ENCODE measurements at regions not wholly inside any gene's neighbourhood (a gene's known extent, or its start where the extent isn't known, plus 50 kb on each side); places are given as distances from the start of the nearest gene placed in this dataset.

DNA sequence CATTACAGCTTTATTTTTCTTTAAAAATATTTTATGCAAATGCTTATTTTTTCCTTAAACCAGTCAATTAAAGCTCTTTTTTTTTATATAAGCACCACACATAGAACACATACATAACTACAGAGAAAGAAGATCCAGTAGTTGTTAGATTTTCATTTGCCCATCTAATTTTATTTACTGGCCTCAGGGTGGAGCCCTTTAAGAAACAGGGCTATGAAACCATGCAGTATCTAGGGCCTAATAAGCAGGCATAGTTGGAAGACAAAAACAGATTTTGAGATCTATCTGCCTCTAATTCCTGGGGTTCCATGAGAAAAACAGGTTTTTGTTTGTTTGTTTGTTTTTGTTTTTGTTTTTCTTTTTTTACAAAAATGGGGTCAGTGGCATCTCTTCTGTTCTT, 120.6 kb downstream of the BCHE start:
- peaks cover 2% of the 10 kb centered on the region for H3K79me1 ChIP-seq (ENCODE audit: low read depth, low read length)
- DNase-seq (ENCODE audit: low spot score), result no peak
- H3K4ac ChIP-seq (ENCODE audit: low read length), result no peak overlapping the region
- no peak overlapping the region for H3K18ac ChIP-seq (ENCODE audit: low read length)
- no peak overlapping the region for H2BK15ac ChIP-seq (ENCODE audit: low read length)
- H3K27ac ChIP-seq (replicated peaks; ENCODE audit: low read length), result no peak overlapping the region
- no peak overlapping the region for H3K14ac ChIP-seq (ENCODE audit: low read length)
- no peak overlapping the region for H3K4me3 ChIP-seq (ENCODE audit: low read length in 2 of 2)
- no peak overlapping the region for H2AFZ ChIP-seq (ENCODE audit: low read length)
- H3K27me3 ChIP-seq (ENCODE audit: control insufficient read depth in 3 of 3, insufficient read depth in 3 of 3, low read depth in 1 of 3, low read length in 3 of 3), result no peaks in the 10 kb centered on the region
- H3K4me1 ChIP-seq (ENCODE audit: control insufficient read depth in 2 of 2, insufficient read depth in 1 of 2, low read depth in 1 of 2, low read length in 2 of 2), result no peaks in the 10 kb centered on the region
- H2AK5ac ChIP-seq (ENCODE audit: low read depth, low read length), result no peak overlapping the region
- H3K36me3 ChIP-seq (replicated peaks in 1 of 2; ENCODE audit: control insufficient read depth in 2 of 2, insufficient read depth in 2 of 2, low read length in 2 of 2), result no peaks in the 10 kb centered on the region
- no peak overlapping the region for H2BK120ac ChIP-seq (ENCODE audit: low read depth, low read length)
- no peak overlapping the region for H3K23ac ChIP-seq (ENCODE audit: low read depth, low read length, poor library complexity)
- no peak overlapping the region for H3K4me2 ChIP-seq (ENCODE audit: insufficient read depth, low read length, poor library complexity, severe bottlenecking)
- H3K9ac ChIP-seq (ENCODE audit: low read depth, low read length, poor library complexity), result no peak overlapping the region
- no peak overlapping the region for H4K8ac ChIP-seq (ENCODE audit: low read depth, low read length)
- H2BK12ac ChIP-seq (ENCODE audit: low read length), result no peak overlapping the region
- no peak overlapping the region for H4K91ac ChIP-seq (ENCODE audit: low read depth, low read length, poor library complexity)
- no peak overlapping the region for H2BK5ac ChIP-seq (ENCODE audit: low read length)
- H3K9me3 ChIP-seq (replicated peaks in 1 of 2; ENCODE audit: control insufficient read depth in 2 of 2, insufficient read depth in 1 of 2, low read depth in 1 of 2, low read length in 2 of 2), result peaks cover 0 to 4% of the 10 kb centered on the region in 2 donors

- no peak for DNase-seq (ENCODE audit: low spot score)
- H2BK120ac ChIP-seq (ENCODE audit: low read depth, low read length), result no peak overlapping the region
- H4K8ac ChIP-seq (ENCODE audit: low read depth, low read length), result no peak overlapping the region
- no peaks in the 10 kb centered on the region for H3K9me3 ChIP-seq (replicated peaks in 1 of 2; ENCODE audit: control insufficient read depth in 2 of 2, insufficient read depth in 1 of 2, low read depth in 1 of 2, low read length in 2 of 2)
- H3K23ac ChIP-seq (ENCODE audit: low read depth, low read length, poor library complexity), result peak overlapping the region; percentile 47
- H3K14ac ChIP-seq (ENCODE audit: low read length), result peak overlapping the region; percentile 44
- no peak overlapping the region for H2AK5ac ChIP-seq (ENCODE audit: low read depth, low read length)
- no CpG with 5 or more reads among the region's 7 CpGs for WGBS, 2 donors (ENCODE audit: extremely low coverage in 2 of 2, insufficient read length in 2 of 2, insufficient replicate concordance in 1 of 2)
- no peak overlapping the region for H3K4ac ChIP-seq (ENCODE audit: low read length)
- H3K4me3 ChIP-seq (ENCODE audit: low read length in 2 of 2), result no peak overlapping the region
- no peaks in the 10 kb centered on the region for H3K27me3 ChIP-seq (ENCODE audit: control insufficient read depth in 3 of 3, insufficient read depth in 3 of 3, low read depth in 1 of 3, low read length in 3 of 3)
- H4K91ac ChIP-seq (ENCODE audit: low read depth, low read length, poor library complexity), result no peak overlapping the region
- no peak overlapping the region for H2BK15ac ChIP-seq (ENCODE audit: low read length)
- peak overlapping the region; percentile 55 for H3K9ac ChIP-seq (ENCODE audit: low read depth, low read length, poor library complexity)
- no peak overlapping the region for H2AFZ ChIP-seq (ENCODE audit: low read length)
- no peak overlapping the region for H3K27ac ChIP-seq (replicated peaks; ENCODE audit: low read length)
- no peaks in the 10 kb centered on the region for H3K36me3 ChIP-seq (replicated peaks in 1 of 2; ENCODE audit: control insufficient read depth in 2 of 2, insufficient read depth in 2 of 2, low read length in 2 of 2)
- no peak overlapping the region for H3K4me2 ChIP-seq (ENCODE audit: insufficient read depth, low read length, poor library complexity, severe bottlenecking)
- no peak overlapping the region for H2BK5ac ChIP-seq (ENCODE audit: low read length)
- no peaks in the 10 kb centered on the region for H3K4me1 ChIP-seq (ENCODE audit: control insufficient read depth in 2 of 2, insufficient read depth in 1 of 2, low read depth in 1 of 2, low read length in 2 of 2)
- no peak overlapping the region for H3K18ac ChIP-seq (ENCODE audit: low read length)
- H2BK12ac ChIP-seq (ENCODE audit: low read length), result no peak overlapping the region
- no peaks in the 10 kb centered on the region for H3K79me1 ChIP-seq (ENCODE audit: low read depth, low read length)
Observed at GRCh38 chr3:165713479-165713878, 123.7 kb downstream of the BCHE start.

DNA sequence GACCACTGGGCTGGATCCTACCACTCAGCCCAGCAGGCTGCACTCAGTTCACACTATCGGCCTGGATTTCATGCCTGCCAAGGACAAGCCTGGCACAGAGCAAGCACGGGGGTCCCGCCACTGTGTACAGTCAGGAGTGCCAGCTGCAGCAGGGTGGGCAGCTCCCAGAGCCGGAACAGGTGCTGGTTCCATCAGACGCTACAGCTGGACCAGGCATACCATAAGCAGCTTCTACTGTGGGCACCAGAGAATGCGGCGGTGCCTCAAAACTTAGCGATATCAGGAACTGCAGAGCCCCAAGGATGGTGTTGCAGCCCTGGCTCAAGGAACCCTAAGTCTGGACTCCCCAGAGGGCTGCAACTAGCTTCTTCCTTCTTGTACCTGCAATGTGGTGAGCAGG, 124.8 kb downstream of the BCHE start:
- H3K4me1 ChIP-seq (ENCODE audit: control insufficient read depth in 2 of 2, insufficient read depth in 1 of 2, low read depth in 1 of 2, low read length in 2 of 2), result no peaks in the 10 kb centered on the region
- H3K9me3 ChIP-seq (replicated peaks in 1 of 2; ENCODE audit: control insufficient read depth in 2 of 2, insufficient read depth in 1 of 2, low read depth in 1 of 2, low read length in 2 of 2), result no peaks in the 10 kb centered on the region
- no peak overlapping the region for H2BK120ac ChIP-seq (ENCODE audit: low read depth, low read length)
- WGBS, 2 donors (ENCODE audit: extremely low coverage in 2 of 2, insufficient read length in 2 of 2, insufficient replicate concordance in 1 of 2), result no CpG with 5 or more reads among the region's 8 CpGs
- no peak overlapping the region for H4K8ac ChIP-seq (ENCODE audit: low read depth, low read length)
- DNase-seq (ENCODE audit: low spot score), result no peak
- H3K18ac ChIP-seq (ENCODE audit: low read length), result no peak overlapping the region
- no peak overlapping the region for H3K4ac ChIP-seq (ENCODE audit: low read length)
- H3K14ac ChIP-seq (ENCODE audit: low read length), result no peak overlapping the region
- H3K36me3 ChIP-seq (replicated peaks in 1 of 2; ENCODE audit: control insufficient read depth in 2 of 2, insufficient read depth in 2 of 2, low read length in 2 of 2), result no peaks in the 10 kb centered on the region
- H3K23ac ChIP-seq (ENCODE audit: low read depth, low read length, poor library complexity), result no peak overlapping the region
- H3K9ac ChIP-seq (ENCODE audit: low read depth, low read length, poor library complexity), result no peak overlapping the region
- H4K91ac ChIP-seq (ENCODE audit: low read depth, low read length, poor library complexity), result no peak overlapping the region
- no peak overlapping the region for H2BK5ac ChIP-seq (ENCODE audit: low read length)
- no peak overlapping the region for H2AFZ ChIP-seq (ENCODE audit: low read length)
- H2AK5ac ChIP-seq (ENCODE audit: low read depth, low read length), result no peak overlapping the region
- H3K4me2 ChIP-seq (ENCODE audit: insufficient read depth, low read length, poor library complexity, severe bottlenecking), result no peak overlapping the region
- no peak overlapping the region for H2BK12ac ChIP-seq (ENCODE audit: low read length)
- H3K27me3 ChIP-seq (ENCODE audit: control insufficient read depth in 3 of 3, insufficient read depth in 3 of 3, low read depth in 1 of 3, low read length in 3 of 3), result no peaks in the 10 kb centered on the region
- H3K4me3 ChIP-seq (ENCODE audit: low read length in 2 of 2), result no peak overlapping the region
- no peaks in the 10 kb centered on the region for H3K79me1 ChIP-seq (ENCODE audit: low read depth, low read length)
- no peak overlapping the region for H2BK15ac ChIP-seq (ENCODE audit: low read length)
- H3K27ac ChIP-seq (replicated peaks; ENCODE audit: low read length), result no peak overlapping the region

GRCh38 chr3:165697910-165698309, 139.3 kb downstream of the BCHE start:
- Histone ChIP-seq H3K23ac (ENCODE audit: low read depth, low read length, poor library complexity) (no peak overlapping the region), H3K4me2 (ENCODE audit: insufficient read depth, low read length, poor library complexity, severe bottlenecking) (no peak overlapping the region), H2BK120ac (ENCODE audit: low read depth, low read length) (no peak overlapping the region), H2BK15ac (ENCODE audit: low read length) (no peak overlapping the region), H3K4me1 (ENCODE audit: control insufficient read depth in 2 of 2, insufficient read depth in 1 of 2, low read depth in 1 of 2, low read length in 2 of 2) (no peaks in the 10 kb centered on the region), H4K91ac (ENCODE audit: low read depth, low read length, poor library complexity) (no peak overlapping the region), H2BK12ac (ENCODE audit: low read length) (no peak overlapping the region), H4K8ac (ENCODE audit: low read depth, low read length) (no peak overlapping the region), H3K18ac (ENCODE audit: low read length) (no peak overlapping the region), H3K14ac (ENCODE audit: low read length) (no peak overlapping the region), H2AK5ac (ENCODE audit: low read depth, low read length) (no peak overlapping the region), H3K9ac (ENCODE audit: low read depth, low read length, poor library complexity) (no peak overlapping the region), H2BK5ac (ENCODE audit: low read length) (no peak overlapping the region), H3K27me3 (ENCODE audit: control insufficient read depth in 3 of 3, insufficient read depth in 3 of 3, low read depth in 1 of 3, low read length in 3 of 3) (no peaks in the 10 kb centered on the region), H3K79me1 (ENCODE audit: low read depth, low read length) (no peaks in the 10 kb centered on the region), H3K9me3 (replicated peaks in 1 of 2; ENCODE audit: control insufficient read depth in 2 of 2, insufficient read depth in 1 of 2, low read depth in 1 of 2, low read length in 2 of 2) (no peaks in the 10 kb centered on the region), H2AFZ (ENCODE audit: low read length) (no peak overlapping the region), H3K36me3 (replicated peaks in 1 of 2; ENCODE audit: control insufficient read depth in 2 of 2, insufficient read depth in 2 of 2, low read length in 2 of 2) (no peaks in the 10 kb centered on the region), H3K4me3 (ENCODE audit: low read length in 2 of 2) (no peak overlapping the region), H3K27ac (replicated peaks; ENCODE audit: low read length) (no peak overlapping the region), H3K4ac (ENCODE audit: low read length) (no peak overlapping the region)
- DNase-seq (ENCODE audit: low spot score), result no peak
- no CpG with 5 or more reads among the region's 2 CpGs for WGBS, 2 donors (ENCODE audit: extremely low coverage in 2 of 2, insufficient read length in 2 of 2, insufficient replicate concordance in 1 of 2)
